GM12878 (cell line): ENCODE measurements at regions not wholly inside any gene's neighbourhood (a gene's known extent, or its start where the extent isn't known, plus 50 kb on each side); places are given as distances from the start of the nearest gene placed in this dataset.

ENCODE experiments used
- ATAC-seq: fragments of 200-7000 bp; cut with Tn5 transposase; 3 replicates; pipeline ENCODE4 v1.9.1; 2020; ENCODE audit warnings: mild to moderate bottlenecking, moderate library complexity
- BruUV-seq: library from RNA; stranded (reverse); fragments of 400-500 nt; replicated peaks from 2 replicates; lab custom pipeline; 2021; lab: Mats Ljungman, UMichigan
- CTCF ChIA-PET: fragments of 300-600 bp; sonication (Branson Sonifier 250); formaldehyde crosslinking; extraction: SDS; loops from one replicate; lab custom pipeline; 2021; ENCODE audit warnings: inconsistent platforms; lab: Yijun Ruan, JAX
- POLR2A ChIA-PET: fragments of 350-600 bp; formaldehyde crosslinking; extraction: SDS; loops from one replicate; lab custom pipeline; 2021; ENCODE audit warnings: inconsistent platforms; lab: Charles Lee
- RAD21 ChIA-PET: fragments of 300-600 bp; sonication (Branson Sonifier 250); formaldehyde crosslinking; loops from one replicate; lab custom pipeline; 2023; ENCODE audit warnings: antibody characterized with exemption; ENCODE audit not compliant: unreplicated experiment; lab: Charles Lee
- SMC1A ChIA-PET: fragments of 300-600 bp; sonication (Branson Sonifier 250); formaldehyde crosslinking; loops from one replicate; lab custom pipeline; 2023; ENCODE audit not compliant: unreplicated experiment, uncharacterized antibody; lab: Charles Lee
- DNase-seq: peaks from one replicate; pipeline ENCODE4 v3.0.0-alpha.2; 2011; ENCODE audit warnings: low read depth, low spot score
- FAIRE-seq: peaks from 3 replicates; lab custom pipeline; 2011; peaks lifted over from hg19 to GRCh38; lab: Jason Lieb, UNC
- H2AFZ ChIP-seq: 2 replicates; pipeline ENCODE4 v1.6.0; 2011; ENCODE audit warnings: low read depth, low read length, control low read depth; ENCODE audit not compliant: control insufficient read depth
- H3K27ac ChIP-seq: 2 replicates; pipeline ENCODE4 v1.5.1; 2011; ENCODE audit warnings: control low read depth; ENCODE audit not compliant: control insufficient read depth, insufficient read depth
- H3K27me3 ChIP-seq, 2 experiments: replicated peaks in 1 of 2; 2 replicates each; pipeline versions ENCODE4 v1.6.0 to v1.6.1; 2011; ENCODE audit warnings: low read length in 1 of 2; ENCODE audit not compliant: control insufficient read depth in 2 of 2, insufficient read depth in 2 of 2
- H3K36me3 ChIP-seq, 2 experiments: 2 replicates each; pipeline ENCODE4 v1.5.1; 2011; ENCODE audit warnings: low read length in 1 of 2; ENCODE audit not compliant: control insufficient read depth in 2 of 2, insufficient read depth in 2 of 2
- H3K4me1 ChIP-seq: 2 replicates; pipeline ENCODE4 v1.6.1; 2011; ENCODE audit warnings: mild to moderate bottlenecking, low read length, moderate library complexity, mixed read lengths; ENCODE audit not compliant: control insufficient read depth, insufficient read depth
- H3K4me2 ChIP-seq: 2 replicates; pipeline ENCODE4 v1.6.0; 2011; ENCODE audit warnings: control low read depth; ENCODE audit not compliant: control insufficient read depth, insufficient read depth
- H3K4me3 ChIP-seq: fragments of 200-600 bp; sonication (generic); 2 replicates; pipeline ENCODE4 v1.5.1; 2016
- H3K79me2 ChIP-seq: 2 replicates; pipeline ENCODE4 v1.6.0; 2011; ENCODE audit warnings: low read length; ENCODE audit not compliant: control insufficient read depth, insufficient read depth
- H3K9ac ChIP-seq: 2 replicates; pipeline ENCODE4 v1.8.0; 2011; ENCODE audit warnings: low read length, control low read depth, mixed read lengths; ENCODE audit not compliant: control insufficient read depth, insufficient read depth
- H3K9me3 ChIP-seq: replicated peaks from 3 replicates; pipeline ENCODE4 v1.5.1; 2011; ENCODE audit warnings: mild to moderate bottlenecking, low read length; ENCODE audit not compliant: control insufficient read depth, insufficient read depth
- H4K20me1 ChIP-seq: 2 replicates; pipeline ENCODE4 v1.6.0; 2011; ENCODE audit not compliant: control insufficient read depth, insufficient read depth
- ATF2 ChIP-seq: IDR thresholded peaks from 2 replicates; pipeline ENCODE4 v1.6.1; 2012; ENCODE audit warnings: low read length, inconsistent platforms
- BACH1 ChIP-seq: fragments of 450-650 bp; IDR thresholded peaks from 2 replicates; pipeline ENCODE4 v1.6.1; 2017; ENCODE audit warnings: mild to moderate bottlenecking, borderline replicate concordance
- BRCA1 ChIP-seq: IDR thresholded peaks from 2 replicates; pipeline ENCODE4 v1.6.1; 2011; ENCODE audit warnings: low read depth, low read length, improper control_type of control experiment
- CBFB ChIP-seq: IDR thresholded peaks from 2 replicates; pipeline ENCODE4 v1.6.1; 2016; ENCODE audit warnings: antibody characterized with exemption, low read depth
- E4F1 ChIP-seq: fragments of 450-650 bp; IDR thresholded peaks from 2 replicates; pipeline ENCODE4 v1.6.1; 2018; ENCODE audit warnings: borderline replicate concordance, mild to moderate bottlenecking; ENCODE audit not compliant: partially characterized antibody
- GATAD2B ChIP-seq: fragments of 450-650 bp; conservative IDR thresholded peaks from 2 replicates; pipeline ENCODE4 v1.6.1; 2017; ENCODE audit warnings: low read depth, mild to moderate bottlenecking, moderate library complexity
- MTA3 ChIP-seq: IDR thresholded peaks from 2 replicates; pipeline ENCODE4 v1.6.1; 2012; ENCODE audit warnings: low read length, inconsistent platforms, borderline replicate concordance
- NBN ChIP-seq: fragments of 450-650 bp; IDR thresholded peaks from 2 replicates; pipeline ENCODE4 v1.6.1; 2016
- RAD51 ChIP-seq: fragments of 450-650 bp; IDR thresholded peaks from 2 replicates; pipeline ENCODE4 v1.6.1; 2016; ENCODE audit warnings: moderate library complexity, mild to moderate bottlenecking, inconsistent platforms
- RBBP5 ChIP-seq: fragments of 200-600 bp; sonication (generic); conservative IDR thresholded peaks from 2 replicates; pipeline ENCODE4 v1.6.1; 2016
- RCOR1 ChIP-seq: conservative IDR thresholded peaks from 2 replicates; pipeline ENCODE4 v1.6.1; 2012; ENCODE audit warnings: low read depth, low read length, improper control_type of control experiment
- SP1 ChIP-seq: IDR thresholded peaks from one replicate; pipeline ENCODE4 v1.6.1; 2011; ENCODE audit warnings: low read depth, low read length
- SPI1 ChIP-seq: IDR thresholded peaks from 2 replicates; pipeline ENCODE4 v1.6.1; 2011; ENCODE audit warnings: low read depth, mild to moderate bottlenecking, low read length, moderate library complexity, borderline replicate concordance; ENCODE audit not compliant: insufficient read depth
- USF2 ChIP-seq: IDR thresholded peaks from 2 replicates; pipeline ENCODE4 v1.6.1; 2011; ENCODE audit warnings: low read depth, low read length, improper control_type of control experiment, borderline replicate concordance
- ZBED1 ChIP-seq: IDR thresholded peaks from 2 replicates; pipeline ENCODE4 v1.6.1; 2016; ENCODE audit warnings: borderline replicate concordance
- ZNF207 ChIP-seq: fragments of 450-650 bp; IDR thresholded peaks from 2 replicates; pipeline ENCODE4 v1.6.1; 2014; ENCODE audit warnings: antibody characterized with exemption, mild to moderate bottlenecking, borderline replicate concordance
- ZNF592 ChIP-seq: fragments of 450-650 bp; IDR thresholded peaks from 2 replicates; pipeline ENCODE4 v1.6.1; 2017; ENCODE audit warnings: mild to moderate bottlenecking, moderate library complexity
- ZSCAN29 ChIP-seq: fragments of 450-650 bp; IDR thresholded peaks from 2 replicates; pipeline ENCODE4 v1.6.1; 2017; ENCODE audit warnings: mild to moderate bottlenecking, moderate library complexity
- ZZZ3 ChIP-seq: IDR thresholded peaks from 2 replicates; pipeline ENCODE4 v1.6.1; 2011; ENCODE audit warnings: low read depth; ENCODE audit not compliant: control insufficient read depth, insufficient read length
- in situ Hi-C: fragments of 300-500 bp; cut with MboI; formaldehyde crosslinking; loops from 9 replicates; pipeline ENCODE4 v1.14.3; 2018; ENCODE audit warnings: mixed read lengths
- intact Hi-C: fragments of 100-400 bp; cut with micrococcal nuclease; formaldehyde crosslinking; loops from one replicate; pipeline ENCODE4 v1.14.2; 2022; ENCODE audit not compliant: unreplicated experiment

GRCh38 chr14:46369391-46369790 lies 282.2 kb downstream of the RPL10L start:
- CTCF ChIA-PET = interaction anchor here (1.2 kb wide), 1 partner anchor 44 kb away, joined by 3 read pairs; no protein-coding TSS in a partner anchor
- SMC1A ChIA-PET = interaction anchor here (0.9 to 1.6 kb wide), 3 partner anchors 9 to 14 kb away, joined by 3 to 4 read pairs (median 3); no protein-coding TSS in a partner anchor
- POLR2A ChIA-PET = no interaction called here
- FAIRE-seq (no peak), DNase-seq (no peak), ATAC-seq (no peak)
- H3K4me3 ChIP-seq = no peak overlapping the region
- TF ChIP-seq SPI1 = no peak
- no peak for TF ChIP-seq ZBED1
- TF ChIP-seq BRCA1 = no peak
- TF ChIP-seq NBN = no peak
- TF ChIP-seq ZNF592 = no peak
- no peak for TF ChIP-seq MTA3
- no peak for TF ChIP-seq GATAD2B
- no peak for TF ChIP-seq ATF2
- no peak for TF ChIP-seq E4F1
- no peak for TF ChIP-seq ZSCAN29
- no peak for TF ChIP-seq ZZZ3
- no peak for TF ChIP-seq USF2
- no peak for TF ChIP-seq BACH1
- TF ChIP-seq RAD51 = no peak
- TF ChIP-seq RBBP5 = no peak
- TF ChIP-seq CBFB = no peak
- no peak for TF ChIP-seq ZNF207
- TF ChIP-seq SP1 = no peak
- no peak for TF ChIP-seq RCOR1
- intact Hi-C loops = no loop called here
- H3K27me3 ChIP-seq = no peaks in the 10 kb centered on the region
- no TSS peak for BruUV-seq
- H2AFZ ChIP-seq = no peak overlapping the region
- RAD21 ChIA-PET = no interaction called here
- no peaks in the 10 kb centered on the region for H3K9me3 ChIP-seq
- H3K36me3 ChIP-seq = no peaks in the 10 kb centered on the region
- no peak overlapping the region for H3K4me2 ChIP-seq
- H3K9ac ChIP-seq = no peak overlapping the region
- no peaks in the 10 kb centered on the region for H3K79me2 ChIP-seq
- in situ Hi-C loops = no loop called here
- no peak overlapping the region for H3K27ac ChIP-seq
- no peaks in the 10 kb centered on the region for H4K20me1 ChIP-seq
- H3K4me1 ChIP-seq = no peaks in the 10 kb centered on the region
